ENCODE measurements at regions not wholly inside any gene's neighbourhood (a gene's known extent, or its start where the extent isn't known, plus 50 kb on each side); places are given as distances from the start of the nearest gene placed in this dataset.
A peak's percentile ranks its signal among the peaks of the same experiment; 100 is the strongest.

DNA sequence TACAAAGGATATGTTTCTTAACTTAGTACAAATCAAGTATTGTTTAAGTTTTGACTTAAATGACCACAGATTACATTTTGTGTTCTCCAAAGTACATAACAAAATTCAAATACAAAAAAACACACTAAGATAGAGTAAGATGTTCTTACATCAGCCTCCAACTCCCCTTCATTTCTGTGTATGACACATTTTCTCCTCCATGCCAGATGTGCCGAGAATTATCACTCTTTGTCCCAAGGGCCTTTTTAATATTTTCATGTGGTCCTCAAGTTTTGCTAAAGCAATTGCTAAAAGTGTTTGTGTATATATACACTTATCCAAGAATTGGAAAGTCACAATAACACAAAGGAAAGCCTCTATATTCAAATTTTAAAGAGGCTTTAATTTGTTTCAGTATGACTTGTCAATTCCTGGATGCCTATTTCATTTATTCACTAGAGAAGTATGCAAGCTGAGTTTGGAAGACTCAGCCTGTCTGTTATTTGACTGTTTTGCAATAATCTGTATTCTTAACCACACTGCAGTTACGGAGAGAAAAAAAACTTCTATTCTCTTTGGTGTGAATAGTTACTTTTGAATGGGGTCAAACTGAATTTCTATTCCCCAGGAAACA, 586.4 kb upstream of the SEMA3D start:
- DNase-seq: no peak

DNA sequence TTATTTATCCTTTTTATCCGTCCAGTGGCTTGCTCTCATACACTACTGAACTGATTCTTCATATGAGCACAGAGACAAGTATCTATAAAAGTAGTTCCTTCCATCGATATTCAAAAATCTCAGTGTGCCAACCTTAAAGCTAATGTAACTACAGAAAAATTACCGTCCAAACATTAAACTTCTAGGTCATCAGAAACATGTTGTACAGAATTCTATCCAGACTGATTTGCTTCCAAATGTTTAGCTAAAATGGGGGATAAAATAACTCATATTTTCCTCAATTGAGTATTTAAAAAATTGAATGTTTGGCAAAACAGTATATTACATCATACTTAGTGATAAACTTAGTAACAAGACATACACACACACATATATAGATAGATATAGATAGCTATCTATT, 584.7 kb upstream of the SEMA3D start:
- no peak for DNase-seq

DNA sequence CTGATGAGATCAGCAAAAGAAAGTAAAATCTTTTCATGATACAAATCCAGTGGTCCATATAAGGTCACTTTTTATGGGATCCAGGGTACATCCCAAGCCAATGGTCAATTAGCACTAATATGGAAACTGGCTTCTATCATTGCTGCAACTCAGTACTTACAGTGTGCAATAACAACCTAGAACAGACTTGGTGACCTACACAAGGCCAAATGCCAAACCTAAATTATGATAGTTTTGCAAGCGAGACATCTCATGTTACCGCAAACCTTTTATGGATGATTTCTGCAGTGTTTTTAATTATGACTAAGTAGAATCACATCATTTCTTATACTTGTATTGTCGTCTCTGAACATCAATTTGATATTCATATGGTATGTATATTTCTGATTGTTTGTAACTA, 583.5 kb upstream of the SEMA3D start:
- no peak for DNase-seq

DNA sequence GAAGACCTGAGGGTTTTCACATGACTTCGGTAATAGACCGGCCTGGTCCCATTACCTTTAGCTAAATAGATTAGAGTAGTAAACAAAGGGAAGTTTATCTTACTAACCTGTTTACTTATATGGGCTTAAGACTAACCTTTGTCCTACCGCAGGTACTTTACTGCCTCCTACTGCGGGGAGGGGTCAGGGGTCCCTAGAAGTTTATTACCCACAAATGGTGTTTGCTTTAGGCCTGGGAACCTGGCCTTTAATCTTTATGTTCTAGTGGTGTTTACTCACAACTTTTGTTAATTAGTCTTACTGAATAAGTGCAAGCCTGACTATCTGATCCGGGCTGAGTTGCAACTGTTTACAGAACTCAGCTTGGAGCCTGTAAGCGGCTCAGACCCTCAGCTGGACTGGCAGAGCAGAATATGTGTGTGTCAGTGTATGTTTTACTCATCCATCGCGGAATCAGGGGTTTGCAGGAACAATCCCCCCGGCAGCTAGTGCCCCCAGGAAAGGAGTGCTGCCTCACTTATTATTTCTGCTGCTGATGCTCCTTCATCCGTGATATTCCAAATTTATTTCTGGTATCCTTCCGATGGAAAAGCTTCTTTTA, 578.9 kb upstream of the SEMA3D start:
- DNase-seq: no peak

DNA sequence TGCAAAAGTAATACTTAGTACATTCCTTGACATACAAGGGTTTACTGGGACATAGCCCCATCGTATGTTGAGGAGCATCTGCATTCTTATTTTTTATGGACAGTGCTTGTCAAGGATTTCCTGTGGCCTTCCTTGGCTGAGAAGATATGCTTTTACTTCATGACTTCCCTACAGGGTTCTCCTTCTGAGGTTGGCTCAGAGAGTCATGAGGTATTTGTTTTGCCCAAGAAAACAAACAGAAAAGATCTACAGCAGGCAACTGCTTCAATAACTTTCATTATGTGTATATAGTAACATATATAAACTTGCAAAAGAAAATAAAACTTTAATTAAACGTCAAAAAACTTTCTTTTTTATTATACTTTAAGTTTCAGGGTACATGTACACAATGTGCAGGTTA, 577.2 kb upstream of the SEMA3D start:
- DNase-seq: no peak

DNA sequence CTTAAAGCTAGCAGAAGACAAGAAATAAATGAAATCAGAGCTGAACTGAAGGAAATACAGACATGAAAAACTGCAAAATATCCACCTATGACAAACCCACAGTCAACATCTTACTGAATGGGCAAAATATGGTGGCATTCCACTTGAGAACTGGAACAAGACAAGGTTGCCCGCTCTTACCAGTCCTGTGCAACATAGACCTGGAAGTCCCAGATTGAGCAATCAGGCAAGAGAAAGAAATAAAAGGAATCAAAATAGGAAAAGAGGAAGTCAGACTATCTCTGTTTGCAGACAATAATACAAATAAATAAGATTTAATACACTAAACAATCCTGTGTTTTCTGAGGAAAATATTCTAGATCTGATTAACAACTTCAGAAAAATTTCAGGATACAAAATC, 570.5 kb upstream of the SEMA3D start:
- DNase-seq: no peak

DNA sequence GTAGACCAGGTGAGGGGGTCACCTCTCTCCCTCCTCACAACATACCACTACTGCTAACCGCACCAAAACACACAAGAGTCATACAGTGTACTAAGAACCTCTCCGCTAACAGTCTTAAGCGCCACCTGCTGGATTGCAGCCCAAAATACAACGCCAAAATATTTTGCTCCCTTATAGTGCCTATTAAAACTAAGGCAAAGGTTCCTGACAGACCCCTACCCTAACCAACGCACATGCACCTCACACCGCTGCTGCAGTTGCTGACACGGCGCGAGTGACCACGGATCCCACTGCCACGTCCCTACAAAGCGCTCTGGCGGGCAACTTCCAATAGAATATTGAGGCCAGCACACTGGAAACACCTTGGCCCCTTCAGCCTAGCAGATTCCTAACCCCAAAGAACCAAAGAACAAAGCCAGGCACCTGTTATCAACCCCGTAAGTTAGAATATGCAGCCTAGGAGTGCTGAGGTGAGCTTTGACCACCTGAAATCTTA, 563.6 kb upstream of the SEMA3D start:
- DNase-seq: peak; percentile 38

DNA sequence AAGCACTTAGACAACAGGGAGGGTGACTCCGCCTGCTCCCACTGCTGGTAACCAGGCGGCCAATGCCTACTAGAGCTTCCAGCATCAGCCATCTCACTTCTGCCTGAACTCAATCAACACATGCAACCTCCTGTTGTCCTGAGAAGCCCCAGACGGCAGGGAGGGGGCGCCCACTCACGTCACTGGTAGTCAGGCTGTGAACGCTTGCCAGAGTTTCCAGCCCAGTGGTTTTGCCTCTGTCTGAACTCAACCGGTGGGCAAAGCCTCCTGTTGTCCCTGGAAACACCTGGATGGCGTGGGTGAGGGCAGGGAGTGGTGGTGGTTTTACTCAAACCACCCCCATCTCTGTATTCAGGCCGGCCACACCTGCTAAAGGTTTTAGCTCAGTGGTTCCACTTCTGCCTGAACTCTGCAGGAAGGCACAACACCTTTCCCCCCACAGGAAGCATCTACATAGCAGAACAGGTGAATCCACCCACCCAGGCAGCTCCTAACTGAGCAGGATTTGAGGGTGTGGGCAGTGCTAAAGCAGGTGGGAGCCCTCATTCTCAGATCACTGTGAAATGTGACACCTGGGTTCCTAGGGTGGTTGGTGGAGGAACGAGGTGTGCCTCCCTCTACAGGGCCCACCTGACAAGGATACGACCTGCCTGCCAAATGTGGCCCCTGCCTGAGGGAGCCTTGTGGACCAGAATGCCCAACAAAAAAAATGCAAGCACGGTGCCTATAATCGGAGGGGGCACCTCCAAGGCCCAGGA, 563.0 kb upstream of the SEMA3D start:
- DNase-seq: no peak

DNA sequence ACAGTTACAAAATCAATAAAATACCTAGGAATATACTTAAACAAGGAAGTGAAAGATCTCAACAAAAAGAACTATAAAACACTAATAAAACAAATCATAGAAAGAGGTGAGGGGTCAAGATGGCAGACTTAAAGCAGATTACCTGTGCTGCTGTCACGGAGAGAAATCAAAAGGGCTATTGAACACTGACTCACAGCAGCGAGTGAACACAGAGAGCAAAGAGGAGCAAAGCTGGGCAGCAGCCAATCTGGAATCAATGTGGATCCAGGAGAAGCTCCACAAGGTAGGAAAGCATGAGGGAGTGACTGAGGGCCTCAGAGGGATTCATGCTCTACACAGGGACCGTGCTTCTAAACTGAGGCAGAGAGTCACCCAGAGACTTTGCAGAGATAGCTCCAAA, 562.0 kb upstream of the SEMA3D start:
- DNase-seq: no peak

DNA sequence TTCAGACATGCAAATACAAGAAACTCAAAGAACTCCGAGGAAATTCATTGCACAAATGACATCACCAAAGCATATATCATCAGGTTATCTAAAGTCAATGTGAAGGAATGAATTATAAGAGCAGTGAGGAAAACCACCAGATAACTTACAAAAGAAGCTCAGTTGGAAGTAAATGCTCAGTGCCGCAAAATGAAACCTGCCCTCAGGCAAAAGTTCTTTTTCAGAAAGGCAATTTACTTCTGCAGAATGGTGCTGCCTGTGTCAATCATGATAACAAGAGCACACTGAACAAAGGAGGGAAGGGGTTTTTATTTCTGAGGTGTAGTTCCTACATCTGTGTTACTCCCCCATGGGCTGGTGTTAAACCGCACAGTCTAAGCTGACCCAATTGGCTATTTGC, 550.6 kb upstream of the SEMA3D start:
- DNase-seq: no peak

DNA sequence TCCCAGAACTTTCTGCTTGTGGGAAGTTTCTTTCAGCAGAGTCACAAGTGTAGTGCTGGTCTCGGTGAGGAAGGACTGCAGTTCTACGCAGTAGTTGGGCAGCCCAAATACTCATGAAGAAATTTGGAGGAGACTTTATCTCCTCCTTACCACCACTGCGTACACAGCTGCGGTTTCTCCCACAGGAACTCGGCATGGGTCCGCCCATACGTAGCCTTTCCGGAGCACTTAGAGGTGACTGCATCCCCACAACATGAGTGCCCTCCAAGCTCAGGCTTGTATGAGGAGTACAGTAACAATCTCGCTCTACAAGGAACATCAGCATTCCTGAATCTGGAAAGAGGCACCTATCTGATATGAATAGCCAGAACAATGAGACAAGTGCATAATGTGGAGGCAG, 549.2 kb upstream of the SEMA3D start:
- no peak for DNase-seq

DNA sequence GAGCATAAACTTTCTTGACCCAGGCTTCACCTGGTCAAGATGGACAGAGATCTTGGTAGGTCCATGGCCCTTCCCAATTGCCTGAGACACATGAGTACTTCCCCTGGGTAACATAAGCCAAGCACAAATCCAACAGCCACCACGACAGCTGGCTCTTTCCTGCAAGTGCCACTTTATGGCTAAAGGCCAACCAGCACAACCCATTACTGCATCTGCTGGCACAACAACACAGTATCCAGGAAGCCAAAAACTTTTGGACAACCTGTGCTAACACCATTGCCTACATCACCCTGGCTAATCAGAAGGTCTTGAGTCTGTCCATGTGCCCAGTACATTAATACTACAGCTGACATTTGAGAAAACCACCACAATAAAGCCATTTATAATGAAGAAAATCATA, 548.0 kb upstream of the SEMA3D start:
- no peak for DNase-seq

DNA sequence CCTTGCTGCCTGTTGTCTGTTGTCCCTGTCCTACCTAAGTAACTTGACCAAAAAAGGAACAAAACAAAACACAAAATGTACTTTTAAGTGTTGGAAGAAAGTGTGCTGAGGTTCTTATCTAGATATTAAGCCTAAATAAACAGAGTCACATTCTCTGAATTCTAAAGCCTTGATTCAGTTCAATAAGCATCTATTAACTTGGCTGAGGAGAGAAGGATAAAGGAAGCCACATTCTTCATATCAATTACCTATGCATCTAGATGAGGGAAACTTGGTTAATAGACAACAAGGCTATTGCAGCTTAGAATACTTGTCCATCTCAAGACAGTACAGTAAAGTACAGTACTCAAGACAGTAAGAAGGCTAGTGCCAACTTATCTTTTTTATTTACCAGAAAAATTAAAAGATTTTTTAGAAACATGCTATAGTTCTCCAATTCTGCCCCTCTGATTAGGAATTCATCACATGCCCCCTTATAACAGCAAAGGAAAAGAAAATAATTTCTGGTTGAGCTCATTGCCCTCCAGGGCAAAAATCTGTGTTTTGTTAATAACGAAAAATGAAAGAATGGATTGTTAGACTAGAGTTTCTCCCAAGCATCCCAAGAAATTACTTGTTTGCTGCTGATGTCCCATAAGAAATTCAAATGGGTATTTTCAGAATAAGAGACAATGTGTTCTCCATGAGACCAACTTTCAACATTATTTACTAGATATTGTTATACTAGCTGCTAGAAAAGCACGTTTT, 546.5 kb upstream of the SEMA3D start:
- no peak for DNase-seq

DNA sequence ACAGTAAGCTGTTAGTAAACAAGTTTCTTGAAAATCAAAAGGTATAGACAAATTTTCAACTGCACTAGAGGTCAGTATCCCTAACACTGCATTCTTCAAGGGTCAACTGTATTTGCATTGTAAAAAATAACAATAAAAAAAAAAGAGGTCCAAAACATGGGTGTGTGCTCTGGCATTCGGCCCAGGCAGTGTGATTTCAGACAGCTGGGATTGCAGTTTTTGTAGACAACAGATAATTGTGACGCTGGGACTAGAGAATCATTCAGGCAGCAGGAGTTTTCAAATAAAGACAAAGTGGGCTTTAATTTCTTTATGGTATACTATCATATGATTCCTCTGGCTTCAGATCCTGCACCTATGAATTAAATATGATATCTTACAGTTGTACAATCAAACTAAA, 543.2 kb upstream of the SEMA3D start:
- no peak for DNase-seq

DNA sequence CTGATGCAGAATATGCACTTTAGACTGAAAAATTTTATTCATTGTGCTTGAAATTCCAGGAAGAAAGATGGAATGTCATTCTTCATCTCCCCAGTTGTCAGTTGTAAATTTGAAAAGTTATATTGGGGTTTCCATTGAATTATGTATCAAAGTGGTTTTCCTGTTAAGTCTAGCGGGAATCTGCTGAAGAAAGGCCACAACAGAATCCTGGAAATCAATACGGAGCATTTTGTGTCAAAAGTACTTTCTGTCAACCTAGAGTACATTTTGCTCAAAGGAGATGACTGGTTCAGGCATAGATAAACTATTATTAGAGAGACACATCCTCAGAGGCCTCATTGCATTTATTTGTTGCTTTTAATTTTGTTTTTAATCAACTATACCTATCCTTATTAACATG, 538.2 kb upstream of the SEMA3D start:
- no peak for DNase-seq

DNA sequence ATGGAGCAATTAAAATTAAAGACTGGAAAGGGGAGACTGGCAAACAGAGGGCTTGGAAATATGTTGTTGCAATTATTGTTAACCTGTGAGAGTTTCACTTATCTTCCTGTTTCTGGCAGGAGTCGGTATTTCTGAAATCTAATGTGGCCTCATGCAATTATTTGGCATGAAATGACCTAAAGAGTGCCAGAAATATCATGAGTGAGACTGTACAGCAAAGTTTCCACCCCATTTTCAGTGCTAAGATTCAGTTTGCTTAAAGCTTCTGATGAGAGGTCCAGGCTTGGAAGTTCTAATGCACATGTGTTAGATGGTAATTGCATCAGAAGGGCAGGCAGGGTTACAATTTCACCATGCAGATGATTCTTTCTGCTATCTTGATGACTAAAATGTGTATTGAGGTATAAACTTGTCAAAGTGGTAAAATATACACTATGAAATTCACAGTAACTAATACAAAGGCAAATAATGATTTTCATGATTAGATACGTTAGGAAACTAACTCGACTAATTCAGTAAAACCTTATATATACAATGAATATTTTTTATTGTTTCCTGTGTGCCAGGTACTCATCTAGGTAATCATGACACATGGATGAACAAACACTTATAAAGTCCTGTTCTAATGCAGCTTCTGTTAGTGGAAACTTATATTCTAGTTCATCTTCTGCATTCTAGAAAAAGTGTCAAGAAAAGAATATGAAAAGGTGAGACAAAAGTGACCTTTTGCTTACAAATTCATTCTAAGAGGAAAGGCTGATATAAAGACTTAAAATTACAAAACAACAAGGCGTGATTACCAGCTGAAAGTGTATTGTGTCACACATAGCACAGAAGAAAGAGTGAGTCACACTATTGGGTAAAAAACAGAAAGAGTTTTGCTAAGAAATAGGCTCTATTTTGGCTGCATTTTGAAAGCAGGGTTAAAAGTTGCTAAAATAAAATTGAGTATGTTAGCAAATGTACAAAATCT, 533.4 kb upstream of the SEMA3D start:
- peak; percentile 2 for DNase-seq

DNA sequence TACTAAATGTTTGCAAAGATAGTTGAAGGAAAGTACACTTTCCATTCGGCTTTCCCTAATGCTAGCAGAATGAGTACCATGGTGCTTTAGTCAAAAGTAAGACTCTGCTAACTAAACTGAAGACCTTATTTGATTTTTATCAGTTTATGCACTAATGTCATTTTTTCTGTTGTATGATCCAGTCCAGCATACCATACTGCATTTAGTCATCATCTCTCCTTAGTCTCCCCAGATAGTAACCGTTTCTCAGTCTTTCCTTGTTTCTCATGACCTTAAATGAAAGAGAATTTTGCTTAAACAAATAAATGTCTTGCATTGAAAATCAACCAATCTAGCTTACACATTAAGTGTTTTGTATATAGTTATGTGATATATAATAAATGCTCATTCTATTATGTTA, 529.5 kb upstream of the SEMA3D start:
- no peak for DNase-seq

DNA sequence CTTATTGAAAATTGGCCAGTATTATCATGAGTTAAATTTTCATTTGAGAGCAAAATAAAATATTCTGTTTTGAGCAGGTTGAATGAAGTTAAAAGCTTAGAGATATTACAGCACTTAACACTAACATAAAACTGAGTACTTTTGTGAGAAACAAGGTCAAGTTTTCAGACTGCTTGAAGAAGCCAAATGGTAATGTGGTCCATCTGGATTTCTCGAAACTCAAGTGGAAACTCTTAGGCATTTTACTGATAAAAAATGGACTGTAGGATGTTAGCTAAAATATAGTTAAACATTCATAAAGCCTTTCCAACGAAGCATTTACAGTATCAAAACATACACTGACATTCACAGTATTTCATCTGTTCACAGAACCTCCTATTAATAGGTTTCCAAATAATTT, 528.1 kb upstream of the SEMA3D start:
- no peak for DNase-seq

DNA sequence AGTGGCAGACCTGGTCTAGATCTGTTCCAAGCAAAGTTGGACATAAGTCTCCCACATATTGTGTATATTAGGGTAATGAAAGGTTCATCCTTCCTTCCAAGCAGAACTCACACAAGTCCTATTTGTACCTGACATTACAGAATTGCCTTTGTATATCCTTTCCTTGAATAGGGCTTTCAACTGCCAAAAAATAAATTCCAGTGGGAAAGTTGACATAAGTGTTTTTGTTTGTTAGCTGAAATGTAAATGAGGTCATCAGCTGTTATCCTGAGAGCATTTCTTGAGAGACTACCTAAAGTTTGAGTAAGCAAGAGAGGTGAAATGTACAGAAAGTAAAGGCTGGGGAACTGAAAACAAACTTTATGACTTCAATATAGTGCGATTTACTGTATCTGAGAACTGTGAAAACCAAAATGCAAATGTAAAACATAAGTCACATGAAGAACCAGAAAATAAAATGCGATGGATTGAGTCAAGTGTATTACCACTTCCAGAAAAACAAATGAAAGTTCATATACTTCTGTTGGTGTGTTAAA, 527.3 kb upstream of the SEMA3D start:
- DNase-seq: no peak

DNA sequence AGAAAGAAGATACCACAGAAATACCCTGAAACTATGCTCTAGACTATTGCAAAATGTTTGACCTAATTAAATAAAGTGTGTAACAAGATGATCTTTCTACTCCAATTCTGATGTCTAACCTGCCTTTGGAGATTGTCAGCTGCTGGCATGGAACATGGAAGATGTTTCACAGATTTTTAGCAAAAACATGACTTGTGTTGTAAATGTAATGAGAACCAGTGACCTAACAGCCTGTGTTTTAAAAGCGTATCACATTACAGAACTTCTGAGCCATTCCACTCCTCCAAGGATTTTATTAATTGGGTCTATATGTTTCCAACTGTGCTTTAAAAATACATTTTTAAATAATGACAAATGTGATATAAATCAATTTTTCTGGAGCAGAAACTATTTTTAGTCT, 526.3 kb upstream of the SEMA3D start:
- no peak for DNase-seq

DNA sequence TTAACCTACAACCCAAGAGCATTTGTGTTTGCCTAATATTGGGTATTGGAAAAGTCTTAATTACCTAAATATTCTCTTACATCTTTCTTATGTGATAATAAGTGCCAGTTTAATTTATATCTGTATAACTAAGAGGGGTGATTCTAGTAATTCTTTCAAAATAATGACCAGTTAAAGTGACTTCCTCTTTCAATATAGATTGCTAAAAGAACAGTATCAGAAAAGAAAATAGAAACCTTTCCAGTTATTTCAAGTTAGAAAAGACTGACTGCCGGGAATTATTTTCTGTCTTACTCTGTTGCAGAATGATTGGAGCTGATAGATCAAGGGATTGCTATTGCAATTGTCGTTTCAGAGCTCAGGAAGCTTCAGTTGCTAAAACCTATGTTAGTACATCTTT, 525.0 kb upstream of the SEMA3D start:
- no peak for DNase-seq

DNA sequence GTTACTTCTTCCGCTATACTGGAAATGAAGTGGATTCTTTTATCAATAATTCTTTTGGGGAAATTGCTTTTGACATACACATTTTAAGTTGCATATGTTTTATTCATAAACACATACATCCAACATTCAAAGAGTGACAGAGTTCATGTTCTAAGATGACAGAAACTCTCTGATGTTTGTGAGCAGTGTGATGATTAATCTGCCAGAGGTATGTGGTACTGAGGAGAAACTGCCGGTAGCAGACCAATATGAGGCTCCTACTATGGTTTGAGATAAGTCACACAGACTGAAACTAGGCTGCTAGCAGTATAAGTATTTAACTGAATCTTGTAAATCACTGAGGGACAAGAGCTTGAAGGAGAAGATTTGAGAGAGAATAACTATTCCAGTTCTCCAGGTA, 524.1 kb upstream of the SEMA3D start:
- DNase-seq: no peak

Data from hematopoietic multipotent progenitor cell treated with erythropoietin and hydrocortisone succinate and interleukin-3 and kit ligand, for 8 days (in vitro differentiated cells).